Skeletal muscle tissue (tissue), 3 donors: ENCODE measurements at regions not wholly inside any gene's neighbourhood (a gene's known extent, or its start where the extent isn't known, plus 50 kb on each side); places are given as distances from the start of the nearest gene placed in this dataset.
"Not testable (repeated sequence)": the region's sequence is repeated elsewhere in the genome, so short reads cannot be mapped to it uniquely, and the experiment has no call there.

Experiments used
- H3K27ac ChIP-seq: one replicate; pipeline ENCODE4 v1.7.0; 2013; ENCODE audit warnings: mild to moderate bottlenecking, low read depth, low read length, inconsistent platforms
- H3K27me3 ChIP-seq, 3 donors: one replicate each; pipeline ENCODE4 v1.7.0; 2013; ENCODE audit warnings: low read length in 3 of 3; ENCODE audit not compliant: control insufficient read depth in 3 of 3, insufficient read depth in 3 of 3
- H3K36me3 ChIP-seq, 3 donors: one replicate each; pipeline ENCODE4 v1.7.0; 2013; ENCODE audit warnings: low read length in 3 of 3; ENCODE audit not compliant: control insufficient read depth in 3 of 3, insufficient read depth in 3 of 3
- H3K4me1 ChIP-seq, 3 donors: one replicate each; pipeline ENCODE4 v1.7.0; 2013; ENCODE audit warnings: low read length in 3 of 3, mild to moderate bottlenecking in 3 of 3; ENCODE audit not compliant: control insufficient read depth in 3 of 3, insufficient read depth in 3 of 3
- H3K4me3 ChIP-seq, 3 donors: one replicate each; pipeline ENCODE4 v1.7.0; 2013; ENCODE audit warnings: low read length in 3 of 3
- H3K9ac ChIP-seq, 3 donors: one replicate each; pipeline ENCODE4 v1.7.0; 2013; ENCODE audit warnings: low read length in 3 of 3, mild to moderate bottlenecking in 3 of 3, moderate library complexity in 2 of 3, low read depth in 1 of 3
- H3K9me3 ChIP-seq, 3 donors: one replicate each; pipeline ENCODE4 v1.7.0; 2013; ENCODE audit warnings: low read length in 3 of 3; ENCODE audit not compliant: control insufficient read depth in 3 of 3
- donor health status: Osteomylitis.

DNA sequence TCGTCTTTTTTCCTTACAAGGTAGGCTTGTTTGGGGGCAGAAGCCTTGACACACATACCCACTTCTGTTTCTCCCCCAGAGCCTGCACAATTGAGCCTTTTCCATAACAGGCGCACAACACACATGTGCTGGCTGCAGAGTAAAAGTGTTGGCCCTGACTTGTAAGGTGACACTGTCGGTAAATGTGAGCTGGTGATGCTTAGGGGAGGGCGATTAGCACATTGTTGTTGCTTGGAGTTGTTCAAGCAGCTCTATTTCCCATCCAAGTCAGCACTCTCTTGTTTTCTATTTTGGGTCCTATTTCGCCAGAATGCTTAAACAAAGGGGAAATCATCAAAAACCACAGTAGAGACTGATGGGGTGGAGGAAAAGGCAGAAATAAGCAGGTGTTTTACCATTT, 51.9 kb upstream of the PTPRJ start:
- H3K9me3 ChIP-seq, result no peaks in the 10 kb centered on the region
- no peak overlapping the region for H3K4me3 ChIP-seq
- H3K9ac ChIP-seq, result no peak overlapping the region
- peaks cover 3 to 9% (median 5%) of the 10 kb centered on the region in 3 donors for H3K4me1 ChIP-seq
- H3K36me3 ChIP-seq, result no peaks in the 10 kb centered on the region
- no peak overlapping the region for H3K27ac ChIP-seq
- no peaks in the 10 kb centered on the region for H3K27me3 ChIP-seq

DNA sequence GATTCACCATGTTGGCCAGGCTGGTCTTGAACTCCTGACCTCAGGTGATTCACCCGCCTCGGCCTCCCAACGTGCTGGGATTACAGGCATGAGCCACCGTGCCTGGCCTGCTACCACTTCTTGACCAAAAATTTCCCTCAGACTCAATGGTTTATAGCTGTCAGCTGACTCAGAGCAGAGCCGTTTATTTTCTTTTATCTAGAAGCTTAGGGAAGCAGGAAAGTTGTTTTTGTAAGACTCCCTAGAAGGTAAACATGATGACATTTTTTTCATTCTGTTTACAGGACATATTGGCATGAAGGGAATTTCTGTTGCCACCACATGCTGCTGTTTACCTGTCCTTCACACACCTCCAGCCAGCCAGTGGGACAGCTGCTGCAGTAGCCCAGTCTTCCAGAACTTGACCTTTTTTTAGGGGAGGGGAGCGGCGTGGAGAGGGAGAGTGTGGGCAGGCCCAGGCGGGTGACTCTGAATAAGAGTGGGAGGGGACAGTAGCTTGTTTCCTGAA, 56.1 kb upstream of the PTPRJ start:
- H3K9ac ChIP-seq, result no peak overlapping the region
- no peak overlapping the region for H3K4me3 ChIP-seq
- H3K27ac ChIP-seq, result no peak overlapping the region
- H3K4me1 ChIP-seq, result peaks cover 3 to 9% (median 5%) of the 10 kb centered on the region in 3 donors
- H3K27me3 ChIP-seq, result no peaks in the 10 kb centered on the region
- H3K9me3 ChIP-seq, result no peaks in the 10 kb centered on the region
- H3K36me3 ChIP-seq, result no peaks in the 10 kb centered on the region

DNA sequence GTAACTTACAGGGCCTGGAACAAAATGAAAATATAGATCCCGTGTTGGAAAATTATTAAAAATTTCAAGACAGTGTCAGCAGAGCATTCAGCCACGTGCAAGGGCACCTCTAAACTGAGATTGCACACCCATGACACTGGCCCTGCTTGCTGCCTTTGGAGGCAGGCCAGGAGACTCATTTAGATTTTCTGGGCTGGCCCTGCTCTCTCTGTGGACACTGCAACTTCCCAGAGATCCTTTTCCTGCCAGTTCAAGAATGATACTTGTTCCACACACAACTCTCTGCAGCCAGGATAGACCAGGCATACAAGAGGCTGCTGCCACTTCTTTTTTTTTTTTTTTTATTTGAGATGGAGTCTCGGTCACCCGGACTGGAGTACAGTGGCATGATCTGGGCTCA, 56.7 kb upstream of the PTPRJ start:
- Histone ChIP-seq H3K27ac (no peak overlapping the region), H3K27me3 (no peaks in the 10 kb centered on the region), H3K9me3 (no peaks in the 10 kb centered on the region), H3K4me1 (peaks cover 2 to 9% (median 4%) of the 10 kb centered on the region in 3 donors), H3K36me3 (no peaks in the 10 kb centered on the region), H3K9ac (peak overlapping the region in 1 of 3 donors; percentile 25), H3K4me3 (no peak overlapping the region)

DNA sequence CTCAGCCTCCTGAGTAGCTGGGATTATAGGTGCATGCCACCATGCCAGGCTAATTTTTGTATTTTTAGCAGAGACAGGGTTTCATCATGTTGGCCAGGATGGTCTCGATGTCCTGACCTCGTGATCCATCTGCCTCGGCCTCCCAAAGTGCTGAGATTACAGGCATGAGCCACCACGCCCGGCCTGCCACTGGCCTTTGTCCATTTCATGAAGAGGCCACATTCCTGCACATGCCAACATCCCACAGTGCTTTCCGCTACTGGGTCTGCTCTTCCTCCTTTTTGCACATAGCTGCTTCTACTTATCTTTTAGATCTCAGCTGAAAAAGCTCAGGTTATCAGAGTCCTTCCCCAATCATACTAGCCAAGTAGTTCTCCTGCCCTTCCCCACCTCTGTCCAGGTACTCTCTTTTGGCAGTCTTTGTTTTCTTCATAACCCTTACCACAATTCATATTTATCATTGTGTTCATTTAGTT, 59.2 kb upstream of the PTPRJ start:
- H3K4me1 ChIP-seq, H3K36me3 ChIP-seq, H3K27me3 ChIP-seq, H3K9ac ChIP-seq, H3K9me3 ChIP-seq, H3K4me3 ChIP-seq, H3K27ac ChIP-seq: not testable (repeated sequence)

DNA sequence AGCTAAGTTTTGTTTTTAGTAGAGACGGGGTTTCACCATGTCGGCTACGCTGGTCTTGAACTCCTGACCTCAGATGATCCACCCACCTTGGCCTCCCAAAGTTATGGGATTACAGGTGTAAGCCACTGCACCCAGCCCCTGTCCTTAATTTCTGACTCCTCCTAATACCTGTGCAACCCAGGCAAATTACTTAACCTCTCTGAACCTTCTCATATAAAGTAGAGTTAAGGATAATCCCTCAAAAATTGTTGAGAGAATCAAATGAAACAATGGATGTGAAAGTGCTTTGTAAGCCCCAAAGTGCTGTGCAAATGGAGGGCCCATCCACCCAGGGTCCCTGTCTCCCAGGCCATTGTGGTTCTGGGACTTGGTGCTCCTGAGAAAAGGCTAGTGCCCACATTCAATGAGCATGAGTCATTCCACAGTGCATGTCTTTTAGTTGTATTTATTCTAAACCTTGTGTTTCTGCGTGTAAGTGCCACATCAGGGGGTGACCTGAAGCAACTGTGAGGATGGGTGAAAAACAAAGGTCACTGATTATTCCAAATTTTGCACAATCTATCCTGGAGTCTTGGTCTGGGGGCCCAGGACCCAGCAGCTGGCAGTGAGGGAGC, 61.4 kb upstream of the PTPRJ start:
- H3K4me3 ChIP-seq, result no peak overlapping the region
- no peak overlapping the region for H3K27ac ChIP-seq
- H3K9me3 ChIP-seq, result no peaks in the 10 kb centered on the region
- no peak overlapping the region for H3K9ac ChIP-seq
- peaks cover 0 to 9% (median 8%) of the 10 kb centered on the region in 3 donors for H3K4me1 ChIP-seq
- no peaks in the 10 kb centered on the region for H3K36me3 ChIP-seq
- H3K27me3 ChIP-seq, result no peaks in the 10 kb centered on the region

DNA sequence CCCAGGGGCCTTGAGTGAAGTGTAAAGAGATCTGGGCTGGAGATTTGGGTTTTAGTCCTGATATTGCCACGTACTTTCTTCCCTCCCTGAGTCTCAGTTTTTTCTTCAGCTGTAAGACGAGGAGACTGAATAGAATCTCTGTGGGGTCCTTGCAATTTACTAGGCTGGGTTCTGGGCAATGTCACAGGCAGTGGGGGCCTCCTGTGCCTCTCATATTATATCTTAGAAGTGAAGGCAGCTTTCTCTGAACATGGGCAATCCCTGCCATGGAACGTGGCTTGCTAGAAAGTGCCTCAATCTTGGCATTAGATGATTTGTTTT, 62.0 kb upstream of the PTPRJ start:
- Histone ChIP-seq H3K27me3 (no peaks in the 10 kb centered on the region), H3K9me3 (no peaks in the 10 kb centered on the region), H3K27ac (peak overlapping the region; percentile 40), H3K4me3 (peak overlapping the region in 1 of 3 donors; percentile 54), H3K4me1 (peaks cover 0 to 9% (median 4%) of the 10 kb centered on the region in 3 donors), H3K36me3 (no peaks in the 10 kb centered on the region), H3K9ac (no peak overlapping the region)

DNA sequence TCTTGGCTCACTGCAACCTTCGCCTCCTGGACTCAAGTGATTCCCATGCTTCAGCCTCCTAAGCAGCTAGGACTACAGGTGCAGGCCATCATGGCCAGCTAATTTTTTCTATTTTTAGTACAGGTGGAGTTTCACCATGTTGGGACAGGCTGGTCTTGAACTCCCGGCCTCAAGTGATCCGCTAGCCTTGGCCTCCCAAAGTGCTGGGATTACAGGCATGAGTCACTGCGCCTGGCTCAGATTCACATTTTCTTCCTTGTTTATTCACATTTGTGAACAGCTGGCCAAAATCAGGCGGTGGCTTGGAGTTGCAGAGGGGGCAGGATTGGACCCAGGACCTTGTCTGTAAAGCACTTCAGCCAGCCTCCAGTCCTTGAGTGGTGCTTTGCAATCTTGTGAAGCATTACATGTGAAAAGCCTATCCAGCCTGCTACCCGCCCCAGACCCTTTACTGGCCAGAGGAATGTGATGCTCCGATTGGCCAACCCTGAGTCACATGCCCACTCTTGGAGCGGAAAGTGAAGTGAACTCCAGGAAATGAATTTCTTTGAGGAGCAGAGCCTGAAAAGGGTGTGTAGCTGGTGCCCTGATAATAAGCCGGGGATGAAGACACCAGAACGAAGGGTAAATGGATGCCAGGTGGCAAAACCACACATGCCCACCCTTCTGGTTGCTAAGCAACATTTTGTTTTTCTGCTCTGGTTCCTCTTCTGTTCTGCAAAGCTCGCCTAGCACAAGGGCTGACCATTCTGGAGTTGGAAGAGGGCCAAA, 62.6 kb upstream of the PTPRJ start:
- no peaks in the 10 kb centered on the region for H3K9me3 ChIP-seq
- H3K27me3 ChIP-seq, result no peaks in the 10 kb centered on the region
- H3K4me1 ChIP-seq, result peaks cover 0 to 9% (median 4%) of the 10 kb centered on the region in 3 donors
- H3K4me3 ChIP-seq, result peak overlapping the region in 1 of 3 donors; percentile 54
- H3K9ac ChIP-seq, result no peak overlapping the region
- H3K27ac ChIP-seq, result peak overlapping the region; percentile 46
- H3K36me3 ChIP-seq, result no peaks in the 10 kb centered on the region

DNA sequence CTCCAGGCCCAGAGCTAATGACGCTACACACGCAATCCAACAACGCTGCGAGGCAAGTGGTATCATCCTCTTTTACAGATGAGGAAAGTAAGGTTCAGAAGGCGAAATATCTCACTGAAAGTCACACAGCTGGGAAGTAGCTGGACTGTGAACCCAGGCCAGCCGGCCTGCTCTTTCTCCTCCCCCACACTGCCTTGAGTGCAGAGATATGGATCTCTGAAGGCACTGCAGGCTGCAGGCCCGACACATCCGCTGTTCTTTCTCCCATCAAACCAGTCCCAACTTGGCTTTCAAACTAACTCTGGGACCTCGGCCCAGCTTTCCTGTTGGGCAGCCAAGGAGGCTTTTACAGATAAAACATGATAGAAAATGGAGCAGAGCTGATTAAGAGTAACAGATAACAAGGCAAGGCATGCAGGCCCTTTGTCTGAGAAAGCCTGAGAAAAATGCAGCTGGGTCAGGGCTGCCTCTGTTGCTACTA, 64.0 kb upstream of the PTPRJ start:
- H3K4me3 ChIP-seq, result no peak overlapping the region
- no peak overlapping the region for H3K27ac ChIP-seq
- peaks cover 0 to 9% (median 4%) of the 10 kb centered on the region in 3 donors for H3K4me1 ChIP-seq
- no peaks in the 10 kb centered on the region for H3K27me3 ChIP-seq
- H3K9ac ChIP-seq, result no peak overlapping the region
- H3K9me3 ChIP-seq, result no peaks in the 10 kb centered on the region
- no peaks in the 10 kb centered on the region for H3K36me3 ChIP-seq

DNA sequence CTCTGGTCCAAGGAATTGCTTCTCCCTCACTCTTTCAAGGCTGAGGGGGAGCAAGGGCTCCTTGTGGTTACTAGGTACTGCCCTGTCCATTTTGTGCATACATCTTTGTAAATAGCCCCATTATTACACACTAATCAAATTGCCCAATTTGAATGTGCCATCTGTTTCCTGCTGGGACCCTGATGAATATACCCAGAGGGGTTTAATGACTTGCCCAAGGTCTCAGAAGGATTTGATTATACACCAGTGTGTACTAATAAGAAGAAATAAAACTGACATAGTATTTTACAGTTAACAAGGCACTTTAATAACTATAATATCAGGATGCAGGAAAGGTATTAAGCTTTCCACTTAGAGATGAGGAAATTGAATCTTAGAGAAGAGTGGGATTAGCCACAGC, 64.6 kb upstream of the PTPRJ start:
- Histone ChIP-seq H3K9ac (no peak overlapping the region), H3K27ac (no peak overlapping the region), H3K27me3 (no peaks in the 10 kb centered on the region), H3K4me3 (no peak overlapping the region), H3K9me3 (no peaks in the 10 kb centered on the region), H3K4me1 (peaks cover 0 to 9% (median 4%) of the 10 kb centered on the region in 3 donors), H3K36me3 (no peaks in the 10 kb centered on the region)

DNA sequence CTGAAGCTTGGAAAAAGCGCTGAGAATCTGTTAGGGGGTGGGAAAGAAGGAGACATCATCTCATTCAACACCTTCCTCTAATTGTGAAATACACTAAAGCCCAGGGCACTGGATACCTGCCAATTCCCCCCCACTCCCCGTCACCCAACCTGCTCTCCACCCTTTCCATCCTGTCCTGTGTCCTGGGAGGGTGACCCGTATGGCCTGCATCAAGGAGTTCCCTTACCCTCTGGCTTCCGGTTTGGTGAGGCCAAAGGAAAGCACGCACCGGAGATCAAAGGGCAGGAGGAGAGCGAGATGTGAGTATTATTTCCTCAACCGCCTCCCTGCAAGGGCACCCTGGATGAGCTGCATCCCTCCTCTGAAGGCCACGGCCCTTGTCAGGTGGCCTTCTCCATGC, 65.0 kb upstream of the PTPRJ start:
- H3K27me3 ChIP-seq, result no peaks in the 10 kb centered on the region
- H3K27ac ChIP-seq, result no peak overlapping the region
- no peak overlapping the region for H3K9ac ChIP-seq
- H3K9me3 ChIP-seq, result no peaks in the 10 kb centered on the region
- peaks cover 0 to 9% (median 4%) of the 10 kb centered on the region in 3 donors for H3K4me1 ChIP-seq
- no peaks in the 10 kb centered on the region for H3K36me3 ChIP-seq
- H3K4me3 ChIP-seq, result no peak overlapping the region
